ENCODE measurements at regions not wholly inside any gene's neighbourhood (a gene's known extent, or its start where the extent isn't known, plus 50 kb on each side); places are given as distances from the start of the nearest gene placed in this dataset.

DNA sequence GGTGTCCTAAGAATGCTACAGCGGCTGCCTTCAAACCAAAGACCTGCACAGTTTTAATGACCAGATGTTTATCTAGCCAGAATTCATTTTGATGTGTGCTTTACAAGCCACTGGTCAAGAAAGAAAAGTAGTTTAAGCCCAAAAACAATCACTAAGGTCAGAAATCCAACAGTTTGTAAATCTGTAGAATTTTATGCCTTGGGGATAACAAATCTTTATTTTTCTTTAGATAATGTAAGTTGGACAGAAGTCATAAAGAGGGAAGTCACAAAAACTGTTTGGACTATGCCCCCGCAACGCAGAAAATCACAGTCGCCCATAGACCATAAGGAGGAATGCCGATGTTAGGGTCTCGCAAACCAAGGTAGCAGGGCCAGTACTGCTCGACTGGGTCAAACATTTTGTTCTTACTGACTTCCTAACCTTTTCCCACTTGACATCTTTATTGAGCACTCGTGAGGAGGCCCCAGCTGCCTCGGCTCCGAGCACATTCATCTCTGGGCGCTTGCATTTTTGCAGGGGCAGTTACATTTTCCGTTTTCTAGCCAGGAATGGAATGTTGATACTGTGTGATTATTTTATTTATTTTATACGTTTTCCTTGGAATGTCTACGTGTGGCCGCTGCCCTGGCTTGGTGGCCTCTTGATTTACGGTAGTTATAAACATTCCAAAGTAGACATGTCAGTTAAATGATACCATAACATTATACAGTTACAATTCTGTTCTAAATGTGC lies 56.7 kb upstream of the APCDD1L start:
- intact Hi-C loops (cut with micrococcal nuclease), result no loop called here
- peaks cover 4% of the 10 kb centered on the region for H3K4me1 Mint-ChIP-seq
- H2AFZ ChIP-seq (ENCODE audit: insufficient read depth, low read depth, low read length, poor library complexity, severe bottlenecking), result no peak overlapping the region
- H3K27me3 ChIP-seq (ENCODE audit: control insufficient read depth in 2 of 2, insufficient read depth in 2 of 2, low read length in 2 of 2), result no peaks in the 10 kb centered on the region
- peaks cover 1 to 14% (median 12%) of the 10 kb centered on the region in 3 donors for H3K27me3 Mint-ChIP-seq (ENCODE audit: low read depth in 3 of 3)
- H3K4me1 ChIP-seq (ENCODE audit: control insufficient read depth in 1 of 2, insufficient read depth in 2 of 2, low read length in 2 of 2), result no peaks in the 10 kb centered on the region
- no peaks in the 10 kb centered on the region for H3K79me2 ChIP-seq (ENCODE audit: insufficient read depth, low read length)
- no peak overlapping the region for H3K4me3 Mint-ChIP-seq
- TF ChIP-seq, protein P1, sequence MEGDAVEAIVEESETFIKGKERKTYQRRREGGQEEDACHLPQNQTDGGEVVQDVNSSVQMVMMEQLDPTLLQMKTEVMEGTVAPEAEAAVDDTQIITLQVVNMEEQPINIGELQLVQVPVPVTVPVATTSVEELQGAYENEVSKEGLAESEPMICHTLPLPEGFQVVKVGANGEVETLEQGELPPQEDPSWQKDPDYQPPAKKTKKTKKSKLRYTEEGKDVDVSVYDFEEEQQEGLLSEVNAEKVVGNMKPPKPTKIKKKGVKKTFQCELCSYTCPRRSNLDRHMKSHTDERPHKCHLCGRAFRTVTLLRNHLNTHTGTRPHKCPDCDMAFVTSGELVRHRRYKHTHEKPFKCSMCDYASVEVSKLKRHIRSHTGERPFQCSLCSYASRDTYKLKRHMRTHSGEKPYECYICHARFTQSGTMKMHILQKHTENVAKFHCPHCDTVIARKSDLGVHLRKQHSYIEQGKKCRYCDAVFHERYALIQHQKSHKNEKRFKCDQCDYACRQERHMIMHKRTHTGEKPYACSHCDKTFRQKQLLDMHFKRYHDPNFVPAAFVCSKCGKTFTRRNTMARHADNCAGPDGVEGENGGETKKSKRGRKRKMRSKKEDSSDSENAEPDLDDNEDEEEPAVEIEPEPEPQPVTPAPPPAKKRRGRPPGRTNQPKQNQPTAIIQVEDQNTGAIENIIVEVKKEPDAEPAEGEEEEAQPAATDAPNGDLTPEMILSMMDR (IDR thresholded peaks at IDR 0.05), result no peak
- DNase-seq, result no peak
- peaks cover 0 to 2% (median 0%) of the 10 kb centered on the region in 7 donors for H3K9me3 Mint-ChIP-seq
- H3K4me3 ChIP-seq (replicated peaks in 1 of 3; ENCODE audit: low read depth in 2 of 3, low read length in 3 of 3), result no peak overlapping the region
- no peaks in the 10 kb centered on the region for H3K9me3 ChIP-seq (replicated peaks in 1 of 2; ENCODE audit: control insufficient read depth in 1 of 2, insufficient read depth in 1 of 2, low read length in 2 of 2)
- no peaks in the 10 kb centered on the region for H3K36me3 ChIP-seq (replicated peaks in 1 of 2; ENCODE audit: control insufficient read depth in 1 of 2, insufficient read depth in 2 of 2, low read length in 2 of 2)
- H3K9ac ChIP-seq (ENCODE audit: insufficient read depth, low read length, poor library complexity, severe bottlenecking), result no peak overlapping the region
- WGBS (ENCODE audit: insufficient coverage), result 91% methylated on average over 12 of the region's 16 CpGs
- H4K20me1 ChIP-seq (ENCODE audit: insufficient read depth, low read length), result no peaks in the 10 kb centered on the region
- H3K27ac Mint-ChIP-seq, result no peak overlapping the region
- H3K4me2 ChIP-seq (replicated peaks; ENCODE audit: extremely low read depth, low read length, poor library complexity, severe bottlenecking), result no peak overlapping the region
- H3K36me3 Mint-ChIP-seq, result no peaks in the 10 kb centered on the region
- H3K27ac ChIP-seq (ENCODE audit: low read depth in 1 of 2, low read length in 2 of 2), result no peak overlapping the region

DNA sequence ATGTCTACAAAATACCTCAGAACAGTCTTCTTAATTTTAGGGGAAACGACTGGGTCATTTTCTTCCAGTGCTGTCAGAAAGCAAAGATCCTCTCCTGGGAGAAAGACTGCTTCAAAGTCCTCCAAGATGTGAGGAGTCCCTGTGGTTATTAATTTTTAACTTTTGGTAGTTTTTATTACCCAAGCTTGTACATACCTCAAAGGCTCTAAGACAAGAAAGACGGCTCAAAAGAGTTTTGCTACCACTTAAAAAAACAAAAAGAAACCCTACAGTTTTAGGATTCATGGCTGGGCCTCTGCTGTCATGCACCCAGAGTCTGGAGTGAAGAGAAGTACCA lies 56.1 kb upstream of the APCDD1L start:
- TF ChIP-seq, protein P1 (IDR thresholded peaks at IDR 0.05), result no peak
- Mint-ChIP-seq H3K4me3 (no peak overlapping the region), H3K4me1 (peaks cover 4% of the 10 kb centered on the region), H3K36me3 (no peaks in the 10 kb centered on the region), H3K9me3 (peaks cover 0 to 2% (median 0%) of the 10 kb centered on the region in 7 donors), H3K27ac (no peak overlapping the region), H3K27me3 (ENCODE audit: low read depth in 3 of 3) (peaks cover 0 to 15% (median 14%) of the 10 kb centered on the region in 3 donors)
- intact Hi-C loops (cut with micrococcal nuclease), result no loop called here
- Histone ChIP-seq H3K27me3 (ENCODE audit: control insufficient read depth in 2 of 2, insufficient read depth in 2 of 2, low read length in 2 of 2) (no peaks in the 10 kb centered on the region), H3K79me2 (ENCODE audit: insufficient read depth, low read length) (no peaks in the 10 kb centered on the region), H3K4me3 (replicated peaks in 1 of 3; ENCODE audit: low read depth in 2 of 3, low read length in 3 of 3) (no peak overlapping the region), H4K20me1 (ENCODE audit: insufficient read depth, low read length) (no peaks in the 10 kb centered on the region), H2AFZ (ENCODE audit: insufficient read depth, low read depth, low read length, poor library complexity, severe bottlenecking) (no peak overlapping the region), H3K9me3 (replicated peaks in 1 of 2; ENCODE audit: control insufficient read depth in 1 of 2, insufficient read depth in 1 of 2, low read length in 2 of 2) (no peaks in the 10 kb centered on the region), H3K4me2 (replicated peaks; ENCODE audit: extremely low read depth, low read length, poor library complexity, severe bottlenecking) (no peak overlapping the region), H3K4me1 (ENCODE audit: control insufficient read depth in 1 of 2, insufficient read depth in 2 of 2, low read length in 2 of 2) (no peaks in the 10 kb centered on the region), H3K36me3 (replicated peaks in 1 of 2; ENCODE audit: control insufficient read depth in 1 of 2, insufficient read depth in 2 of 2, low read length in 2 of 2) (no peaks in the 10 kb centered on the region), H3K9ac (ENCODE audit: insufficient read depth, low read length, poor library complexity, severe bottlenecking) (no peak overlapping the region), H3K27ac (ENCODE audit: low read depth in 1 of 2, low read length in 2 of 2) (no peak overlapping the region)
- no CpG with 5 or more reads among the region's 2 CpGs for WGBS (ENCODE audit: insufficient coverage)
- DNase-seq, result no peak
